Uterus (tissue), 3 donors: ENCODE measurements at regions not wholly inside any gene's neighbourhood (a gene's known extent, or its start where the extent isn't known, plus 50 kb on each side); places are given as distances from the start of the nearest gene placed in this dataset.

Source experiments
- DNase-seq, 2 donors: peaks; one replicate each; pipeline ENCODE4 v3.0.0-alpha.2; 2019 to 2020
- H3K27ac ChIP-seq, 2 donors: fragments of 200-600 bp; sonication (generic); 1 replicate in 1 of 2; 2 replicates in 1 of 2; pipeline ENCODE4 v1.5.1; 2016 to 2018
- H3K27me3 ChIP-seq, 2 donors: fragments of 200-600 bp; sonication (generic); one replicate each; pipeline ENCODE4 v1.5.1; 2018 to 2019; ENCODE audit warnings: control low read depth in 1 of 2
- H3K36me3 ChIP-seq, 2 donors: fragments of 200-600 bp; sonication (generic); one replicate each; pipeline ENCODE4 v1.5.1; 2019; ENCODE audit warnings: control low read depth in 1 of 2
- H3K4me1 ChIP-seq, 2 donors: fragments of 200-600 bp; sonication (generic); one replicate each; pipeline ENCODE4 v1.5.1; 2018 to 2019; ENCODE audit warnings: control low read depth in 1 of 2
- H3K4me3 ChIP-seq, 2 donors: fragments of 200-600 bp; sonication (generic); 1 replicate in 1 of 2; 2 replicates in 1 of 2; pipeline ENCODE4 v1.5.1; 2018 to 2019; ENCODE audit warnings: mild to moderate bottlenecking in 1 of 2
- H3K9me3 ChIP-seq, 2 donors: fragments of 200-600 bp; sonication (generic); one replicate each; pipeline ENCODE4 v1.5.1; 2019; ENCODE audit warnings: control low read depth in 1 of 2
- CTCF ChIP-seq, 4 experiments: fragments of 200-600 bp in 2 of 4; fragments of 450-650 bp in 2 of 4; sonication (generic) in 2 of 4; IDR thresholded peaks; one replicate each; pipeline ENCODE4 v1.5.1; 2016 to 2019; ENCODE audit warnings: antibody characterized with exemption in 4 of 4, mild to moderate bottlenecking in 2 of 4, moderate library complexity in 1 of 4
- POLR2A ChIP-seq, 2 donors: fragments of 450-650 bp; IDR thresholded peaks; one replicate each; pipeline ENCODE4 v1.6.1; 2016; ENCODE audit warnings: antibody characterized with exemption in 2 of 2, mild to moderate bottlenecking in 1 of 2, moderate library complexity in 1 of 2
- intact Hi-C: fragments of 100-400 bp; cut with DNase I; formaldehyde crosslinking; loops from one replicate; pipeline ENCODE4 v1.15.1; 2023; ENCODE audit warnings: low total_unique reads
- donor health status: DM: yes; HTN: yes; CAD: no.

DNA sequence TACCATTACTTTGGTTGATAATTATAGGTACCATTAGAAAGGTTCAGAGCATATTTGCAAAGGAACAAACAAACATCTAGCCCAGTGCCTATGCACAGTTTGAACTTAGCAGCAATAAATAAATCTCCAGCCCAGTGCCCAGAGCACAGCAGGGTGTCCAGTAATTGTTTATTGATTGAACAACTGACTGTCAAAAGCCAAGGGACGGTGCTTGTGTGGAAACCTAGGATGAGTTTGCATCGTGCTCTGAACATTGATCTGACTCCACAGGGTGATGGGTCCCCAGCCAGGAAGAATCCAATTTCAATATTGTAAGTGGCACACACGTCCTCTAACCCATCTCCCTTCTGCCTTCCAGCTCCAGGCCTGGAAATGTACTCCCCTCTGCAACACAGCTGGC is 625.5 kb upstream of the C16orf82 start:
- Histone ChIP-seq H3K4me3 (no peak overlapping the region), H3K4me1 (no peaks in the 10 kb centered on the region), H3K27me3 (no peaks in the 10 kb centered on the region), H3K36me3 (no peaks in the 10 kb centered on the region), H3K9me3 (no peaks in the 10 kb centered on the region), H3K27ac (no peak overlapping the region)
- no peak for TF ChIP-seq CTCF (IDR thresholded peaks at IDR 0.05)
- no peak for TF ChIP-seq POLR2A (IDR thresholded peaks at IDR 0.05)
- DNase-seq = no peak
- intact Hi-C loops = no loop called here

DNA sequence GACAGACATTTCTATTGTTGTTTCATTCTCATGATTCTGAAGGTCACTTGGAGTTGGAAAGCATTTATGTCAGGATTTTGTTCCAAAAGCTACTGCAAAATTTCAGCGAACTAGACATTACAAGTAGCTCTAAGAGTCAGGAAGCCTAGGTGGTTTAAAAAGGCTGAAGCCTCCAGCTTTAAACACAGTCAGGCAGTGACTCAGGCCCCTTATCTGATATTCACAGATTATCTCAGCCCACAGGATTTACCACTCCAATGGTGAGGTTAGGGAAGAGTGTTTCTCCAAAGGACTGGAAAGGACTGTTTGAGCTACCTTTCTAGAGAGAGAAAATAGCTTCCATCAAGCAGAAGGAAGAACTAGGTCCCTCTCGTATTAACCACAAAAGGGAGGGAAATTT is 624.4 kb upstream of the C16orf82 start:
- no peak overlapping the region for H3K27ac ChIP-seq

GRCh38 chr16:26447570-26447969 is 619.2 kb upstream of the C16orf82 start:
- Histone ChIP-seq H3K4me1 (no peaks in the 10 kb centered on the region), H3K36me3 (no peaks in the 10 kb centered on the region), H3K4me3 (no peak overlapping the region), H3K27ac (no peak overlapping the region), H3K9me3 (no peaks in the 10 kb centered on the region), H3K27me3 (no peaks in the 10 kb centered on the region)
- TF ChIP-seq POLR2A (IDR thresholded peaks at IDR 0.05) (no peak), CTCF (IDR thresholded peaks at IDR 0.05) (no peak)
- DNase-seq = no peak
- intact Hi-C loops = no loop called here

More for the DNA sequence above, 624.4 kb upstream of the C16orf82 start:
- Histone ChIP-seq H3K9me3 (no peaks in the 10 kb centered on the region), H3K27me3 (no peaks in the 10 kb centered on the region), H3K4me1 (no peaks in the 10 kb centered on the region), H3K4me3 (no peak overlapping the region), H3K36me3 (no peaks in the 10 kb centered on the region)
- TF ChIP-seq CTCF (IDR thresholded peaks at IDR 0.05) (no peak), POLR2A (IDR thresholded peaks at IDR 0.05) (no peak)
- intact Hi-C loops = no loop called here
- DNase-seq = no peak

DNA sequence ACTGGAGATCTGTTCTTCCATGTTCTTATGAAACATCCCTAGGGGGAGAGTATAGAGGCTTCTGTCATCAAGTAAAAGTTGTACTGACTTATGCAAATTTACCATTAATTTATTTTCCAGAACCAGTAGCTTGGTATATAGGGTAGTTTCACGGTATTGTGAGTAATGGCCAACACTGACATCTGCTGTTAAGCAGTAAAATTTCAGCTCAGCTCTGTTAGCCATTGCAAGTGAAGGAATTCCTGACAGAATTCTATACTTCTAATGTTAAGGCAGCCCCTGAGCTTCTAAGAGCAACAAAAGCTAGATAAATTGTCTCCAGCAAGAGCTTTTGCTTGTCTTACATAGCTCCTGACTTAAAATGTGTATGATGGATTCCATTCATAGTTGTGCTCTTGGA is 613.5 kb upstream of the C16orf82 start:
- no peak for DNase-seq
- TF ChIP-seq CTCF (IDR thresholded peaks at IDR 0.05) = no peak
- TF ChIP-seq POLR2A (IDR thresholded peaks at IDR 0.05) = no peak
- Histone ChIP-seq H3K27me3 (no peaks in the 10 kb centered on the region), H3K27ac (no peak overlapping the region), H3K4me3 (no peak overlapping the region), H3K36me3 (no peaks in the 10 kb centered on the region), H3K4me1 (no peaks in the 10 kb centered on the region), H3K9me3 (no peaks in the 10 kb centered on the region)
- intact Hi-C loops = no loop called here

DNA sequence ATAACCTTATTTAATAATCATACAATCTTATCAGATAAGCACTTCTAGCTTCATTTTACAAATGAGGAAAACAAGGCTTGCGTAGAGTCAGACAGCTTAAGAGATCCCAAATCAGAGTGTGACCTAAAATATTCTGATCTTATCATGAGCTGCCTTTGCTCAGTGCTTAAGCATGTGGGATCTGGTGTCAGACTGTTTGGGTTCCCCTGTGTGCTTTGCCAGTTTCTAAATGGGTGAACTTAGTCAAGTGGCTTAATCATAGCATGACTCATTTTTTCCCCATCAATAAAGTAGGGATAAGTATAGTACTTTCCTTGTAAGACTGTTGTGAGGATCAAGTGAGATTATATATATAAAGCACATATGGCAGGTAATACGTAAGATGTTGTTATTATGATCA is 612.6 kb upstream of the C16orf82 start:
- no peak for TF ChIP-seq POLR2A (IDR thresholded peaks at IDR 0.05)
- TF ChIP-seq CTCF (IDR thresholded peaks at IDR 0.05) = no peak
- DNase-seq = no peak
- H3K4me1 ChIP-seq = no peaks in the 10 kb centered on the region
- H3K36me3 ChIP-seq = no peaks in the 10 kb centered on the region
- intact Hi-C loops = no loop called here
- no peak overlapping the region for H3K27ac ChIP-seq
- no peaks in the 10 kb centered on the region for H3K27me3 ChIP-seq
- no peak overlapping the region for H3K4me3 ChIP-seq
- no peaks in the 10 kb centered on the region for H3K9me3 ChIP-seq
